HCT116 (cell line): ENCODE measurements at regions not wholly inside any gene's neighbourhood (a gene's known extent, or its start where the extent isn't known, plus 50 kb on each side); places are given as distances from the start of the nearest gene placed in this dataset.

ENCODE experiments used
- ATAC-seq: fragments of 200-7000 bp; cut with Tn5 transposase; 2 replicates; pipeline ENCODE4 v1.9.1; 2020; ENCODE audit warnings: mild to moderate bottlenecking, moderate library complexity
- BruUV-seq: library from RNA; stranded (reverse); fragments of 400-500 nt; replicated peaks from 2 replicates; lab custom pipeline; 2021; lab: Mats Ljungman, UMichigan
- CTCF ChIA-PET: fragments of 300-600 bp; sonication (Branson Sonifier 250); formaldehyde crosslinking; loops from one replicate; lab custom pipeline; 2021; ENCODE audit warnings: antibody characterized with exemption; lab: Charles Lee
- POLR2A ChIA-PET: fragments of 300-600, 350-600 bp; sonication (Branson Sonifier 250); formaldehyde crosslinking; loops from one replicate; lab custom pipeline; 2021; ENCODE audit warnings: antibody characterized with exemption; lab: Charles Lee
- RAD21 ChIA-PET, 2 experiments: fragments of 300-600 bp; sonication (Branson Sonifier 250); formaldehyde crosslinking; loops; one replicate each; lab custom pipeline; 2023; ENCODE audit warnings: low total read pairs in 2 of 2; ENCODE audit not compliant: uncharacterized antibody in 2 of 2, unreplicated experiment in 2 of 2, low non-redundant PET in 1 of 2; lab: Charles Lee
- DNase-seq: peaks from one replicate; pipeline ENCODE4 v3.0.0-alpha.2; 2010; ENCODE audit warnings: low read depth, low spot score
- H2AFZ ChIP-seq: fragments of 200-600 bp; shearing (Covaris generic), sonication (generic); 2 replicates; pipeline ENCODE4 v1.6.1; 2017; ENCODE audit warnings: low read depth, mixed run types, mixed read lengths, antibody characterized with exemption, low read length; ENCODE audit not compliant: poor library complexity, severe bottlenecking
- H3K27ac ChIP-seq: 2 replicates; pipeline ENCODE4 v1.5.1; 2012; ENCODE audit warnings: low read depth, low read length
- H3K27me3 ChIP-seq: fragments of 200-600 bp; sonication (generic); 2 replicates; pipeline ENCODE4 v1.6.1; 2016; ENCODE audit warnings: mixed run types, low read length, mixed read lengths; ENCODE audit not compliant: insufficient read depth
- H3K36me3 ChIP-seq, 2 experiments: fragments of 200-500 bp in 1 of 2; fragments of 200-600 bp in 1 of 2; sonication (Bioruptor generic) in 1 of 2; sonication (generic) in 1 of 2; 2 replicates each; pipeline versions ENCODE4 v1.5.1 to v1.6.1; 2014 to 2016; ENCODE audit warnings: low read length in 2 of 2, inconsistent platforms in 1 of 2, mixed read lengths in 1 of 2, mixed run types in 1 of 2; ENCODE audit not compliant: insufficient read depth in 2 of 2, control insufficient read depth in 1 of 2
- H3K4me1 ChIP-seq, 2 experiments: fragments of 200-600 bp in 1 of 2; sonication (generic) in 1 of 2; 2 replicates each; pipeline versions ENCODE4 v1.5.1 to v1.6.1; 2012 to 2017; ENCODE audit warnings: low read length in 2 of 2, inconsistent platforms in 1 of 2, mild to moderate bottlenecking in 1 of 2, mixed read lengths in 1 of 2, mixed run types in 1 of 2, moderate library complexity in 1 of 2; ENCODE audit not compliant: insufficient read depth in 2 of 2, control insufficient read depth in 1 of 2
- H3K4me2 ChIP-seq: fragments of 200-600 bp; sonication (generic); 2 replicates; pipeline ENCODE4 v1.6.1; 2017; ENCODE audit warnings: mixed run types, low read length, mixed read lengths
- H3K4me3 ChIP-seq, 2 experiments: fragments of 200-600 bp in 1 of 2; sonication (generic) in 1 of 2; replicated peaks in 1 of 2; 2 replicates each; pipeline ENCODE4 v1.5.1; 2011 to 2016; ENCODE audit warnings: low read length in 2 of 2, control low read depth in 1 of 2, low read depth in 1 of 2, mild to moderate bottlenecking in 1 of 2, mixed read lengths in 1 of 2, mixed run types in 1 of 2
- H3K79me2 ChIP-seq: fragments of 200-600 bp; sonication (generic); 2 replicates; pipeline ENCODE4 v1.6.1; 2017; ENCODE audit warnings: mild to moderate bottlenecking, mixed run types, low read length, moderate library complexity, mixed read lengths; ENCODE audit not compliant: insufficient read depth
- H3K9ac ChIP-seq: fragments of 200-600 bp; sonication (generic); 2 replicates; pipeline ENCODE4 v1.6.1; 2016; ENCODE audit warnings: low read length, mixed read lengths
- H3K9me2 ChIP-seq: fragments of 200-600 bp; sonication (generic), shearing (Covaris generic); 2 replicates; pipeline ENCODE4 v1.6.1; 2017; ENCODE audit warnings: mixed run types, mild to moderate bottlenecking, moderate library complexity; ENCODE audit not compliant: insufficient read depth
- H3K9me3 ChIP-seq, 2 experiments: fragments of 200-500 bp in 1 of 2; fragments of 200-600 bp in 1 of 2; sonication (Bioruptor generic) in 1 of 2; sonication (generic) in 1 of 2; 2 replicates each; pipeline ENCODE4 v1.6.1; 2014 to 2017; ENCODE audit warnings: low read length in 2 of 2, mixed read lengths in 2 of 2, inconsistent platforms in 1 of 2, low read depth in 1 of 2, mild to moderate bottlenecking in 1 of 2, mixed run types in 1 of 2, moderate library complexity in 1 of 2; ENCODE audit not compliant: control insufficient read depth in 1 of 2, insufficient read depth in 1 of 2
- H4K20me1 ChIP-seq: fragments of 200-600 bp; sonication (generic), shearing (Covaris generic); 2 replicates; pipeline ENCODE4 v1.6.1; 2017; ENCODE audit warnings: mixed run types, mild to moderate bottlenecking, moderate library complexity; ENCODE audit not compliant: insufficient read depth
- ATF3 ChIP-seq: IDR thresholded peaks from 2 replicates; pipeline ENCODE4 v1.6.1; 2012
- CBX3 ChIP-seq: IDR thresholded peaks from 2 replicates; pipeline ENCODE4 v1.6.1; 2012; ENCODE audit warnings: low read depth
- CEBPB ChIP-seq: IDR thresholded peaks from 2 replicates; pipeline ENCODE4 v1.6.1; 2012; ENCODE audit warnings: low read depth
- EGR1 ChIP-seq: IDR thresholded peaks from 2 replicates; pipeline ENCODE4 v1.6.1; 2012; ENCODE audit warnings: low read depth
- EZH2 ChIP-seq: fragments of 200-600 bp; sonication (generic); IDR thresholded peaks from 2 replicates; pipeline ENCODE4 v1.6.1; 2017; ENCODE audit warnings: antibody characterized with exemption, mixed run types
- EZH2phosphoT487 ChIP-seq: fragments of 200-600 bp; IDR thresholded peaks from 2 replicates; pipeline ENCODE4 v1.6.1; 2018; ENCODE audit warnings: antibody characterized with exemption, borderline replicate concordance
- FOSL1 ChIP-seq: IDR thresholded peaks from 2 replicates; pipeline ENCODE4 v1.6.1; 2012; ENCODE audit warnings: low read depth
- JUND ChIP-seq: IDR thresholded peaks from 2 replicates; pipeline ENCODE4 v1.6.1; 2012
- MAX ChIP-seq: IDR thresholded peaks from 2 replicates; pipeline ENCODE4 v1.6.1; 2012
- POLR2AphosphoS5 ChIP-seq: IDR thresholded peaks from 2 replicates; pipeline ENCODE4 v1.6.1; 2011; ENCODE audit warnings: mild to moderate bottlenecking, low read depth, low read length, moderate library complexity
- RAD21 ChIP-seq: IDR thresholded peaks from 2 replicates; pipeline ENCODE4 v1.6.1; 2012; ENCODE audit warnings: low read depth, mild to moderate bottlenecking
- REST ChIP-seq: IDR thresholded peaks from 2 replicates; pipeline ENCODE4 v1.6.1; 2012; ENCODE audit warnings: low read depth
- SIN3A ChIP-seq: IDR thresholded peaks from 2 replicates; pipeline ENCODE4 v1.6.1; 2012; ENCODE audit warnings: low read depth
- SP1 ChIP-seq: IDR thresholded peaks from 2 replicates; pipeline ENCODE4 v1.6.1; 2012; ENCODE audit warnings: low read depth
- SRF ChIP-seq: IDR thresholded peaks from 2 replicates; pipeline ENCODE4 v1.6.1; 2012; ENCODE audit warnings: low read depth
- TCF7L2 ChIP-seq: IDR thresholded peaks from 2 replicates; pipeline ENCODE4 v1.7.0; 2011; ENCODE audit warnings: borderline replicate concordance, inconsistent platforms; ENCODE audit not compliant: insufficient read depth, insufficient read length; ENCODE audit errors: extremely low read depth
- YY1 ChIP-seq: IDR thresholded peaks from 2 replicates; pipeline ENCODE4 v1.6.1; 2011; ENCODE audit warnings: low read length, low read depth, moderate library complexity, mild to moderate bottlenecking; ENCODE audit not compliant: insufficient replicate concordance; ENCODE audit errors: extremely low read depth
- ZFX ChIP-seq: fragments of 450-650 bp; IDR thresholded peaks from 2 replicates; pipeline ENCODE4 v1.6.1; 2017
- ZNF274 ChIP-seq: fragments of 200-500 bp; sonication (Bioruptor generic); IDR thresholded peaks from 2 replicates; pipeline ENCODE4 v1.6.1; 2014; ENCODE audit warnings: mild to moderate bottlenecking, low read depth, low read length, inconsistent platforms
- intact Hi-C: fragments of 100-400 bp; cut with micrococcal nuclease; formaldehyde crosslinking; loops from 2 replicates; pipeline ENCODE4 v1.10.0; 2022

- H3K9me2 ChIP-seq = no peaks in the 10 kb centered on the region
- H3K4me2 ChIP-seq = no peak overlapping the region
- no peak overlapping the region for H3K9ac ChIP-seq
- CTCF ChIA-PET = no interaction called here
- H3K4me1 ChIP-seq = peaks cover 6 to 8% of the 10 kb centered on the region in 2 experiments
- H3K79me2 ChIP-seq = no peaks in the 10 kb centered on the region
- TF ChIP-seq CBX3 (no peak), RAD21 (no peak), SRF (no peak), REST (no peak), ATF3 (no peak), EZH2 (no peak), YY1 (no peak), POLR2AphosphoS5 (no peak), ZNF274 (no peak), MAX (no peak), EGR1 (no peak), CEBPB (no peak), SIN3A (no peak), JUND (no peak), SP1 (no peak), ZFX (no peak), FOSL1 (no peak), EZH2phosphoT487 (no peak), TCF7L2 (no peak)
- no peaks in the 10 kb centered on the region for H3K27me3 ChIP-seq
- ATAC-seq (no peak), DNase-seq (no peak)
- no peak overlapping the region for H2AFZ ChIP-seq
- H4K20me1 ChIP-seq = no peaks in the 10 kb centered on the region
- no peaks in the 10 kb centered on the region for H3K9me3 ChIP-seq
- POLR2A ChIA-PET = no interaction called here
- intact Hi-C loops = no loop called here
- no peak overlapping the region for H3K27ac ChIP-seq
- BruUV-seq = no TSS peak
- H3K36me3 ChIP-seq = no peaks in the 10 kb centered on the region
- no peak overlapping the region for H3K4me3 ChIP-seq
- RAD21 ChIA-PET = no interaction called here
Observed at GRCh38 chr1:200345520-200345919, 64.3 kb downstream of the ZNF281 start.
